HG03025 (cell line): ENCODE measurements at regions not wholly inside any gene's neighbourhood (a gene's known extent, or its start where the extent isn't known, plus 50 kb on each side); places are given as distances from the start of the nearest gene placed in this dataset.
"Not testable (repeated sequence)": the region's sequence is repeated elsewhere in the genome, so short reads cannot be mapped to it uniquely, and the experiment has no call there.

ENCODE experiments used
- ATAC-seq: cut with Tn5 transposase; IDR thresholded peaks from one replicate; pipeline ENCODE4 v1.9.1; 2021; ENCODE audit warnings: mild to moderate bottlenecking, moderate library complexity; ENCODE audit not compliant: unreplicated experiment, low FRiP score

DNA sequence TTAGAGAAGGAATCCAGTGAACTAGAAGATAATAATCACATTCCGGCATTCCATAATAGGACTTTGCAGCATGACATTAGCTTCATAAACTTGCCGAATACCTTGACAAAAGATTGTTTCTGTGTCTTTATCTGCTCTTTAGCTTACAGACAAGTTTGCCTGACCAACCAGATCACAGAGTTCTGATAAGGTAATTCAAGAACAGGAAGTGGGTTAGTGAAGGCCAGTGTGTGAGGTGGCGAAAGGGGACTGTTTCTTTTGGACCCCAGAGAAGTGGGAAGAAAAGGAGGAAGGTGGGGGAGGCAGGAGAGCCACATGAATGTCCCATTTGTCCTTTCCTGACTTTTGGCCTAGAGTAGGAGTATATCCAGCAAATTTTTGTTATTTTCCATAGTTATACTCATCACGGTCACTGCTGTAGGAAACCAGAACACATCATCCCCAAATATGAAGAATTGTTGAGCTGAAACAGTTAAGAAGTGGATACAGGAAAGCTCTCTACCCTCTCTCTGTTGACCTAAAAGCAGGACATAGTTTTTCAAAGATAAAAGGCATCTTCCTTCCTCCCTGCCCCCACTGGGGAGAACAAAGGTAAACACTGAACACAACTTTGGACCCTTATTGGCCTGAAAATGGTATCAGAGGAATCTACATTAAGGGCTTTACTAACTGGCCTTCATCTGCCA is 72.4 kb upstream of the TNFAIP3 start:
- no peak for ATAC-seq

DNA sequence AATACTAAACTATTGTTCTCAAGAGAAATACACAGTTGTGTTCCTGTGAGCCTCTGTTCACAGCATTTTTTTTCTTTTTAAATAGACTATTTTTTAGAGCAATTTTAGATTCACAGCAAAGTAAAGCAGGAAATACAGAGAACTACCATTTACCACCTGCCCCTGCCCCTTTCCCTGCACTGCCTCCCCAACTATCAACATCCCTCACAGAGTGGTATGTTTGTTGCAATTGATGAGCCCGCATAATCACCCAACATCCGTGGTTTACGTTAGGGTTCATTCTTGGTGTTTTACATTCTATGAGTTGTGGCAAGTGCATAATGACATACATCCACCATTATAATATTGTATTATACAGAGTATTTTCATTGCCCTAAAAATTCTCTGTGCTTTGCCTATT is 71.6 kb upstream of the TNFAIP3 start:
- no peak for ATAC-seq

DNA sequence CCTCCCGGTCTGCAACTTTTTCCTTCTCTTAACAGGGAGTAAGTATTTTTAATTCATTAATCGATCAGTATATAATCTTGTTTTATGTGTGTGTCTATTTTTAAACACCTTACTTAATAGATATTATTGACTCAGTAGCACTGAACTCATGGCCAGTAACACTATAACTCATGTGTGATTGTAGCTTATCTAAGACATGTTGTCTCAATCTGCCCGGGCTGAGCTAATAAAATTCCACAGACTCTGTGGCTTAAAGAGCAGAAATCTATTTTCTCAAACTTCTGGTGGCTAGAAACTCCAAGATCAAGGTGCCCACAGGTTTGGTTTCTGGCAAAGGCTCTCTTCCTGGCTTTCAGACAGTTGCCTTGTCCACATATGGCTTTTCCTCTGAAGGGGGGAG is 68.8 kb upstream of the TNFAIP3 start:
- ATAC-seq, result no peak

DNA sequence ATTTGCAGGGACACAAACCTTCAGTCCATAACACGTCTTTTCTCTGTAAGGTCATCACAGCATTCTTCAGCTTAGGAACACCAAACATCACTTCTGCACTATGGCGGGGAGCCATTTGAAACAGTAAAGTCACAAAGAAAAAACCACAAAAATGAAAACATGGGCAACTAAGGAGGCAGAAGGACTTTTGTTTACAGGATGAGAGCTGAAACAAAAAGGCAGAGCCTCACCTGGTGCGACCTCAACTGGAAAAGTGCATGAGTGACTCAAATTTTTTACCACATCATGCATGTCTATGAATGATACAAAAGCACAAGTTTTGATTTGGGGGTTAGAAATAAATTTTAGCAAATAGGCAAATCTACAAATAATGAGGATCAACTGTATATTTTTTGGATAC is 68.2 kb upstream of the TNFAIP3 start:
- ATAC-seq, result no peak

DNA sequence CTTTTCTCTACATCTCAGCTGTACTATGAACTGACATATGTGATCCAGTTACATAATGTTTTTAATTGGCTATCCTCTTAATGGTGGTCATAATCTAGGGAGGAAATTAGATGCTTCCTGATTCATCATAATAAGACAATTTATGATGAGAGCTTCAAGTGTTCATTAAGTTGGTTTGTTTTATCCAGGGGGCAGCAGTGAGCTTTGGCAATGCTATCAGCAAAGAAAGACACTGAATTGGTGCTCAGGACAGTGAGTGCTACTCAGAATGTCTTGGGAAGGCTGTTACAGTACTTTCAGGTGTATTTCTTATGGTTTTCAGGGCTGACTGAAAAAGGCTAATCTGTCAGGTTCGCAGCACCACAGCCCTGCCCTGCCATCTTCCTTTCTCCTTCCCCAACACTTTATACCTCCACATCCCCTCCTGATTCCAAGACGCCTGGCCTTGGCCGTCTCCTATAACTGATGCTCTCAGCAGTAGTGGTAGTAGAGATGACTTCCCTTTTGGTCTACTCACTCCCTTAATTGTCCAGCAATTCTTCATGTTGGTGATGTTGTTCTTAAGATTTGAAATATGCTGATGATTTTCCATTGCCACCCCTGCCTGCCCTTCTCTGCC is 67.0 kb upstream of the TNFAIP3 start:
- ATAC-seq, result no peak

DNA sequence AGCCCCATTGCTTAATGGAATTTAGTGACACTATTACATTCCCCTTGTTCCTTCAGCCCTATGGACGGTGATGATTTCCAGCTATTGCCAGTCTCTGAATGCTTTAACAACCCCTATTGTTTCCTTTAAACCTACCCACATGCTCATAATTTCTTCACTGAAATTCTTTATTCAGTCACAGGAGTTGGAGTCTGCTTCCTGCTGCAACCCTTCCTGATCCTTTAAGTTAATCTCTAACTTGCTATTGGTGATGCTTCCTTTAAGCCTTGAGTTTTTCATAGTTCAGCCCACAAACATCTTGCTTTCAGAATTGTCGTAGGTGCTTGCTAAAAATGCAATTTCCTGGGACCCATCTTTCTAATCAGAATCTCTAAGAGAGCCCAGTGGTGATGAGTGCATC is 66.3 kb upstream of the TNFAIP3 start:
- ATAC-seq, result no peak

DNA sequence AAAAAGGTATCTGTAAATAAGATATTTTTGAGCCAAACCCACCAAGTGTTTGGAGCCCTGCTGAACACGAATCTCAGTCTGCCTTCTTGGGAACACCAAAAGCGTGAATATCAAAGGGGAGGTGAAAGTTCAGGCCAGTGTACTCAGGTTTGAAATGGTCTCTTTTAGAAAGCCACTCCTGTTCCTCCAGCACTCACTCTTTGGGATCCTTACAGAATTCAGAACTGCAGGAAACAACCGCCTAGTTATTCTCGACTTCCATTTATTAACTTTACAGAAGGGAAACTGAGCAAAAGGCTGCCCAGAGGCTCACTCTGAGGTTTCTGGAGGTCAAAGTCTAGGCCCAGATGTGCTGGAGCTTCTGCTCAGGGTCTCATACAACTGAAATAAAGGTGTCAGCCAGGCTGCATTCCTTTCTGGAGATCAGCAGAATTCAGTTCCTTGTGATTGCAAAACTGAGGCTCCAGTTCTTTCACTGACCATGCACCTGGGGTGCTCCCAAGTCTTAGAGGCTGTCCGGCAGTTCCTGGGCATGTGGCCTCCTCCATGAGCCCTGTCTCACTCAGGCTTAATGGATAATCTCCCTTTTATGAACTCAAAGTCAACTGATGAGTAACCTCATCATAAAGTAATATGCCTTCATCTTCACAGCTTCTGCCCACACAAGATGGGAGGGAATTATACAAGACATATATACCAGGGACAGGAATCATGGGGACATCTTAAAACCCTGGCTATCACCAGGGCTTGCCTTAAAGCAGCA is 65.5 kb upstream of the TNFAIP3 start:
- ATAC-seq, result no peak

DNA sequence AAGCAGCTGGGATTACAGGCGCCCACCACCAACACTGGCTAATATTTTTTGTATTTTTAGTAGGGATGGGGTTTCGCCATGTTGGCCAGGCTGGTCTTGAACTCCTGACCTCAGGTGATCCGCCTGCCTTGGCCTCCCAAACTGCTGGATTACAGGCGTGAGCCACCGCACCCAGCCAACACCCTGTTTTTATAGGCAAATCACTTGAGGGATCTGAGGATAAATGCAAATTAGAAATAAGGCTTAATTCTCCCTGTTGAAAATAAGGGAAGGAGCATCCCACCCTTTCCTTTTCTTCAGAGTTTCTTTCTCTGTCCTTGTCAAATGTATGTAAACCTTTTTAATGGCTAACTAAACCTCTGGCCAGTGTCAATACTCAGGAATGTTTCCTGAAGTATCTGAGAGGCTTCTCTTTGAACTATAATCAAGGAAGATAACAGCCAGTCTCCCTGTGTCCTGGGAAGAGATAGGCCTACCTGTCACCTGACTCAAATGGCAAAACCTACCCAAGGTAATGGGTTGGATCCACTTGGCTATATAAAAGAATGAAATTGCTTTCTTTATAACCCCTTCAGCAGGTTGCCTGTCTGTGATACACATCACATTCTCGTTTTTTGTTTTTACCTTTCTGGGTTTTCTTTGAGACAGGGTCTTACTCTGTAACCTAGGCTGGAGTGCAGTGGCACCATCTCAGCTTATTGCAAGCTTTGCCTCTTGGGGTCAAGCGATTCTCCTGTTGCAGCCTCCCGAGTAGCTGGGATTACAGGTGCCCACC is 64.5 kb upstream of the TNFAIP3 start:
- no peak for ATAC-seq

DNA sequence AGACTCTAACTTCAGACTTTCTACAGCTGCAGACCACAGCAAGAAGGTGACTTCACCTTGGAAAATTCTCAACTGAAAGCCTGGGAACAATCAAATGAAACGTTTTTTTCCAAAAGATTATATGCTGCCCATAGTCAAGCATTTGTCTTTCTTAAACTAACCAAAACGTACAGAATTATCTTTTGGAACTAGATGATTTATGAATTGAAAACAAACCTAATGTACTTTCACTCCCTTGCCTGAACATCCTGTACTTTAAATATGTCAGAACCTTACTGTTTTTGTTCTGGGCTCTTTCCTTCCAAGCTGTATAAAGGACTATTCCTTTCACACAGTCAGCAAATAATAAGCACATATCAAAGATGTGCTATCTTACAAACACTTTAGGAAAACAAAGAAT is 62.4 kb upstream of the TNFAIP3 start:
- no peak for ATAC-seq

DNA sequence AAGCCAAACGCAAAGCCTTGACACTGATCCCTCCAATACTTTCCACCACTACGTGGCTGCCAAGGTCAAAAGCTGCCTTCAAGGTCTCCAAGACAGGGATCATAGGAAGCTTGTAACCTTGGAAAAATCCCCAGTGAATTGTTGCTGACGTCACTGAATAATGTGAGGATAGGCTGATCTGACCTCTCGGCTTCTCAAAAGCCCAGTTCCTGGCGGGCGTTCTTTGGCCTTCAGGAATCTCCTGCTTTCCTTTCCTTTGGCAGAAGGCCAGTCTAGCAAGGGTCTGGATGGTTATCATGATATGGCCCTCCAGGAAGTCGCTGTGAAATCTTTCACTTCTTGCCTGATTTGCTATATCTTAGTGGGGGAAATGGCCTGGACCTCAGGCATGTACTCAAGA is 61.4 kb upstream of the TNFAIP3 start:
- no peak for ATAC-seq

DNA sequence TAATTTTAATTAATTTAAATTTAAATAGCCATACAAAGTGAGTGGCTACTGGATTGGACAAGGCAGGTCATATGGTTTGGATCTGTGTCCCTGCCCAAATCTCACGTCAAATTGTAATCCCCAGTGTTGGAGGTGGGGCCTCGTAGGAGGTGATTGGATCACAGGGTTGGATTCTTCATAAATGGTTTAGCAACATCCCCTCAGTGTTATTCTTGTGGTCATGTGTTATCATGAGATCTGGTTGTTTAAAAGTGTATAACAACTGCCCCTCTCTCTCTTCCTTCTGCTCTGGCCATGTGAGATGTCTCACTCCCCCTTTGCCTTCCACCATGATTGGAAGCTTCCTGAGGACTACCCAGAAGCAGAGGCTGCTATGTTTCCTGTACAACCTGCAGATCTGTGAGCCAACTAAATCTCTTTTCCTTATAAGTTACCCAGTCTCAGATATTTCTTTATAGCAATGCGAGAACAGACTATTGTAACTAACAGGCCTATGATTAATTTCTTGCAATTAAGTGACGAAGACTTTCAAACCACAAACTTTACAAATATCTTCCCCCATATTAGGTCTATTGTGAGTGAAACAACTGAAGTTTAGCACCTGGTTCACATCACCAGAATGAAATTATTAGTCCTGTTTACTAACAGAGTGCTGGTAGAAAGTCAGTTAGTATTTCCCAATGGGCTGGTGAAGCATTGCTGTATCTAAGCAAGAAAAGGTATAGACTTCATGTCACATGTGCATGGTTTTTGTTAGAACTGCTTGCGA is 60.0 kb upstream of the TNFAIP3 start:
- no peak for ATAC-seq

DNA sequence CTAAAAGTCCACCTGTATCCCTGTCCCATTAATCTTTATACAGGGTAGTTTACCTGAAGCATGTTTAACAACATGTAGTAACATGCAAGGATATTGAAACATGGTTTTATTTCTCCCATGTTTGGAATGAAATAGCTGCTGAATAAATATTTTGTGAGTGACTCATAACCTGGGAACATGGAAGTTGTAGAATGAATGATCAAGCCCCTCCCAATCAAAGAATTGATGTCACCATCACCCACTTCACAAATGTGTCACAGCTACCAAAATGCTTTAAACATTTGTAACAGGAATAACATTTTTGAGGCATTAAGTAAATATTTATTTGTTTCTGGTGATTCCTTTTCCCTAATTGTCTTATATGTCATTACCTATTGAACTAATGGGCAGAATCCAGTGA is 58.9 kb upstream of the TNFAIP3 start:
- ATAC-seq, result no peak

DNA sequence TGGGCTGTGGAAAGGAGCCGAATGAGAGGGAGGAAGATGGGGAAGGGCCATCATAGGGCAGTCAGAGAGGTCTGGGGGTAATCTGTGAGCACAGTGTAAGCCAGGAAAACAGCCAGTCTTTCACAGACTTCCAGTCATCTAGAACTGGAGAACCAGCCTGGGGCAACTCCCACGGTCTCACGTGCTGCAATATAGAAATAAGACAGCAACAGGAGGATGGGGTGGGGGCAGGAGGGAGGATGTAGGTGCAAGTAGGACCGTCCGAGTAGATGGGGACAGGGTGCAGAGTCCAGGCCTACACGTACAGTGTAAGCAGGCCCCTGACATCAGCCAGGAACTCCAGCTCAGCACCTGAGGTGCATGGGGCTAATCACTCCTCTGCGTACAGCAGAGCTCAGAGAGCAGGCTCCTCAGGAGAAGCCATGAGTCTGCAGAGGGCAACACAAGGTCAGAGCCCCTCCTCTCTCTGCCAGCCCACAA is 58.2 kb upstream of the TNFAIP3 start:
- no peak for ATAC-seq

DNA sequence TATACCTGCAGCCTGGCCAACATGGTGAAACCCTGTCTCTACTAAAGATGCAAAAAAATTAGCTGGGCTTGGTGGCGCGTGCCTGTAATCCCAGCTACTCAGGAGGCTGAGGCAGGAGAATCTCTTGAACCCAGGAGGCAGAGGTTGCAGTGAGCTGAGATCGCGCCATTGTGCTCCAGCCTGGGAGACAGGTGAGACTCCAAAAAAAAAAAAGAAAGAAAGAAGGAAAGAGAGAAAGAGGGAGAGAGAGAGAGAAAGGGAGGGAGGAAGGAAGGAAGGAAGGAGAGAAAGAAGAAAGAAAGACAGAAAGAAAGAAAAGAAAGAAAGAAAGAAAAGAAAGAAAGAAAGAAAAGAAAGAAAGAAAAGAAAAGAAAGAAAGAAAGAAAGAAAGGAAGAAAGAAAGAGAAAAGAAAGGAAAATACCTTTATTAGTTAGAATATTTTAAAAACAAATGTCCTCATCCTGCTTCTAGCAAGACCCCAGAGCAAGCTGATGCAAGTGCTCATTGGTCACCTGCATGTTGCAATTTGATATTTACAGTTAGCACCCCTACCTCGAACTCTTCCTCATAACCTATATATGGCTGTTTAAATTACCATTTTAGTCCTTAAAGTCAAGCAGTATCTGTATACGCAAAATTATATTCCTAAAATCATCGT is 57.0 kb upstream of the TNFAIP3 start:
- ATAC-seq, result not testable (repeated sequence)

DNA sequence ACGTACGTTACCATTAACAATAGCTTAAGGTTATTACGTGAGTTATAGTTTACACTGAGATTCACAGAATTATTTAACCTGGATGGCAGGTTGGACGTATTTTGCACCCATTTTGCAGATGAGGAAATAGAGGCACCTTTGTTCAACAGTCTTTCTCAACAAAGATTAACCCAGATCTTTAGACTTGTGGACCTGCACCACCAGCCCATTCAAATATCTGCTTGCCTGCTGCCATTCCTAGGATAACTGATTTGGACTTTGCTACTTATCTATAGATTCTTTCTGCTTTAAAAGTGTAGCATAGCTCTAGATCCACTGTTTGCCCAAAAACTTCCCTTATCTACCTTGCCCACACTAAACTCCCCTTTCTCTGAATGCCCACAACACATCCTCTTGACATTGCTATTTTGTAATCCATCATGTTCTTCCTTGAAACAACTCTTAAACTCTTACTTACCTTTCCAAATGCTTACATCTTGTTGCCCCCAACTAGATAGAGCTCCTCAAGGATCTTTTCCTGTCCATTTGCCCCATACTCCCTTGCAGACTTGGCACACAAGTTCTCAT is 56.4 kb upstream of the TNFAIP3 start:
- no peak for ATAC-seq

DNA sequence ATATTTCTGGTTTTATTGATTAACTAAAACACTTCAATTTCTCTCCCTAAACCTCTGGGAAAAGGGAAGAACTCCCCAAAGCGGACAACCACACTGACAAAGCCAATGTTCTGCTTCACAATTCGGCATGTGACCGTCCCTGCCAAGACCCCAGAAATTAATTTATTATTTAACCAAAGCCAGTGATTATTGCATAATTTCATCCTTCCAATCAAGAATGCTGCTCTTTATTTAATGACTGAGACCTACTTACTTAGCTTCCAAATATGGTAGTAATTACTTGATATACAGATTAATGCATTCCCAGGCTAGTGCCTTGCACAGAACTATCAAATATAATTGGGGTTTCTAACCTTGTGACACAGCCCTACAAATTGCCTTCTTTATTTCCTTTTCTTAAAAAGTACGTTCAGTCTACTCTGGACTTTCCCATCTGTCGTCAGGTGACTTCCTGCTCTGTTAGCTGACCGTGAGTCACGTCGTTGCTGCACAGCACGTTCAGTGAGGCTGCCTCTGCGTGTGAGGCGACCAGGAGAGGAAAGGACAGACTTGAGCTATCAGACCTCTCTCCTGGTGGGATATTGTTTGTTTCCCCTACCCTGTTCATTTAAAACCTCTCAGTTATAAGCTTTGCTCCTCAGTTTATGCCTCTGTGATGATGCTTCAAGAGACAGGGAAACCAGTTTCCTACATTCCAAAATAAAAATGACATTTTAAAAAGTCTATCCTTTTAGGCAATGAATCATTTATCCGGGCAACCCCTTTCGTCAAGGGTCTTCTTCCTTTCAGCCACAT is 55.7 kb upstream of the TNFAIP3 start:
- ATAC-seq, result peak; percentile 93

DNA sequence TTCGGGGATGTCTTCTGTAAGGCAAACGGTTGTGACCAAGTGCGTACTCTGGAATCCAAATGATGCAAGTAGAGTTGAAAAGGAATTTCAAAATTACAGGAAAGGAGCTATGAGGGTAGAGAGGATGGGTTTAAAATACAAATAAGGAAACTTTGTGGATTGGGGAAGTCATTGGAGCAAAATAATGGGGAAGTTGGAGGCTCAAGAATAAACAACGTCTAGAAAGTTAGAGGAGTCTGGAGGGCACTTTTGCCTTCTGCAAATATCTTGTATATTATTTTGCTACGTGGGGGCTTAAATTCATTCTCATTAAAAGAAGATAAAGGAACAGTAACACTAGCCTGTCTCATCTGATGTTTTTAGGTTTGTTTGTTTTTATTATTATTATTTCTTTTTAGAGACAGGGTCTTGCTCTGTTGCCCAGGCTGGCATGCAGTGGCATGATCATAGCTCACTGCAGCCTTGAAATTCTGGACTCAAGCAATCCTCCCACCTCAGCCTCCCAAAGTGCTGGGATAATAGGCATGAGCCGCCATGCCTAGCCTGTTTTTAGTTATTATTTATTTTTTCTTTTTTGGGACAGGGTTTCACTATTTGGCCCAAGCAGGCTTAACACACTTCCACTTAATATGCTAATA is 55.0 kb upstream of the TNFAIP3 start:
- no peak for ATAC-seq

DNA sequence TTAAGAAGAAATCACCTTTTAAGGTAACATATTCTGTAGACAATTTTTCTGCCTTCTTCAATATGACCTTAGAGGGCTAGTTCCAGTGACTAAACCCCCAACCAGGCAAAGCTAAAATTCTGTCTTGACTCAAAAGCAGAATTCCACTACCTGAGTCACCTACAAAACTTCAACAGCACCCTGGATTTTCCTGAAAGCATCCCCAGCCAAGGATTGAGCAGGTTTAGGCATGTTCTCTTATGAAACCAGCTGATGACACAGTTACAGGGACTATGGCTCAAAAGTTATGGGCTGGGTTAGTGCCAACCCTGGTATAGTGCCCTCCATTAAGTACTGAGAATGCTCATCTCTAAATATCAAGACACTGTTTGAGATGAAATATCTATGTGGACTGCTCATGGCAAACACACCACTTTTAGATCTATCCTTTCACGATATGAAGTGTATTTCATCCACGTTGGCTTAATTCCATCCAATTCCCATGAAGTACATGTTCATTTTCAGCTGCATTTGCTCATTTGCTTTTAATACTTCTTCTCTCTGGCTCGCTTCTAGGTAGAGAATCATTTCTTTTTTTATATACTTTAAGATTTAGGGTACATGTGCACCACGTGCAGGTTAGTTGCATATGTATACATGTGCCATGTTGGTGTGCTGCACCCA is 53.6 kb upstream of the TNFAIP3 start:
- ATAC-seq, result no peak
